Activated CD4-positive, alpha-beta T cell treated with anti-CD3 and anti-CD28 coated beads, Interleukin-2, amount 10 ng/mL, durations not matched to agents 7 days and 5 days (primary cell): ENCODE measurements at regions not wholly inside any gene's neighbourhood (a gene's known extent, or its start where the extent isn't known, plus 50 kb on each side); places are given as distances from the start of the nearest gene placed in this dataset.

Experiments used
- CTCF ChIA-PET: fragments of 350-600 bp; sonication (Branson Sonifier 250); formaldehyde crosslinking; loops from one replicate; lab custom pipeline; 2021; ENCODE audit warnings: antibody characterized with exemption; lab: Charles Lee
- POLR2A ChIA-PET: fragments of 350-600 bp; sonication (Branson Sonifier 250); formaldehyde crosslinking; loops from one replicate; lab custom pipeline; 2021; ENCODE audit warnings: antibody characterized with exemption; lab: Charles Lee
- DNase-seq: peaks from one replicate; pipeline ENCODE4 v3.0.0-alpha.2; 2020
- H3K27ac Mint-ChIP-seq: one replicate; pipeline ENCODE4 v1.8.0; 2021; ENCODE audit warnings: mild to moderate bottlenecking, moderate library complexity, mixed read lengths
- H3K27me3 Mint-ChIP-seq: one replicate; pipeline ENCODE4 v1.8.0; 2021; ENCODE audit warnings: mixed read lengths
- H3K36me3 Mint-ChIP-seq: one replicate; pipeline ENCODE4 v1.8.0; 2021; ENCODE audit warnings: low read depth, mixed read lengths
- H3K4me1 Mint-ChIP-seq: one replicate; pipeline ENCODE4 v1.8.0; 2021; ENCODE audit warnings: mixed read lengths
- H3K4me3 Mint-ChIP-seq: one replicate; pipeline ENCODE4 v1.8.0; 2021; ENCODE audit warnings: mild to moderate bottlenecking, moderate library complexity, mixed read lengths
- H3K9me3 Mint-ChIP-seq: one replicate; pipeline ENCODE4 v1.8.0; 2021; ENCODE audit warnings: mixed read lengths

DNA sequence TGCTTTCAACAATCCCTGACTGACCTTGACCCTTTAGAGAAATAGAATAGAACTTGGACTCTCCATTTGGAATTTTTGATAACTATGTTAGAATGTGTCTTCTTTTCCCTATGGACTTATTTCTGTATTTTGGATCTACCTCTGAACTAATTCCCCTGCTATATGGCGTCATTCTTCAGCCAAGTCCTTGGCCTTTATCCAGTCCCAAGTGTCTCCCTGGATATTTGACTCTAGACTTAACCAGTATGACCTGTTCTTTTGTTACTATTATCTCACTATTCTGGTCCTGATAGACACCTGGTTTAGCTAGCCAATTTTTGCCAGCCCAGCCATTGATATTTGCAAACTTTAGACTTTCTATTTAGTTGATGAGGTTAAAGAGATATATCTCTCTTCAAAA, 186.8 kb downstream of the KCNS3 start:
- Mint-ChIP-seq H3K36me3 (no peaks in the 10 kb centered on the region), H3K4me1 (no peaks in the 10 kb centered on the region), H3K9me3 (no peaks in the 10 kb centered on the region), H3K4me3 (no peak overlapping the region), H3K27me3 (peaks cover 8% of the 10 kb centered on the region), H3K27ac (no peak overlapping the region)
- ChIA-PET CTCF (interaction anchor here (0.6 kb wide), 2 partner anchors 216 to 340 kb away, joined by 3 read pairs; no protein-coding TSS in a partner anchor), POLR2A (no interaction called here)
- DNase-seq, result no peak

GRCh38 chr2:18063826-18064470, 185.5 kb downstream of the KCNS3 start:
- ChIA-PET POLR2A (no interaction called here), CTCF (no interaction called here)
- Mint-ChIP-seq H3K4me1 (no peaks in the 10 kb centered on the region), H3K27me3 (peaks cover 8% of the 10 kb centered on the region), H3K4me3 (no peak overlapping the region), H3K36me3 (no peaks in the 10 kb centered on the region), H3K9me3 (no peaks in the 10 kb centered on the region), H3K27ac (no peak overlapping the region)
- no peak for DNase-seq

- H3K4me1 Mint-ChIP-seq, result no peaks in the 10 kb centered on the region
- CTCF ChIA-PET, result no interaction called here
- no peaks in the 10 kb centered on the region for H3K9me3 Mint-ChIP-seq
- H3K27ac Mint-ChIP-seq, result no peak overlapping the region
- H3K27me3 Mint-ChIP-seq, result peaks cover 3% of the 10 kb centered on the region
- H3K4me3 Mint-ChIP-seq, result no peak overlapping the region
- no peak for DNase-seq
- H3K36me3 Mint-ChIP-seq, result no peaks in the 10 kb centered on the region
- POLR2A ChIA-PET, result no interaction called here
Observed at GRCh38 chr2:18062892-18063291, 184.4 kb downstream of the KCNS3 start.

GRCh38 chr2:18061717-18062116, 183.2 kb downstream of the KCNS3 start:
- ChIA-PET POLR2A (no interaction called here), CTCF (interaction anchor here (1.2 kb wide), 1 partner anchor 20 kb away, joined by 4 read pairs; no protein-coding TSS in a partner anchor)
- no peak overlapping the region for H3K4me3 Mint-ChIP-seq
- no peaks in the 10 kb centered on the region for H3K36me3 Mint-ChIP-seq
- no peaks in the 10 kb centered on the region for H3K4me1 Mint-ChIP-seq
- no peaks in the 10 kb centered on the region for H3K27me3 Mint-ChIP-seq
- no peaks in the 10 kb centered on the region for H3K9me3 Mint-ChIP-seq
- no peak overlapping the region for H3K27ac Mint-ChIP-seq
- no peak for DNase-seq

GRCh38 chr2:18057657-18058056, 179.2 kb downstream of the KCNS3 start:
- Mint-ChIP-seq H3K27ac (no peak overlapping the region), H3K9me3 (no peaks in the 10 kb centered on the region), H3K36me3 (no peaks in the 10 kb centered on the region), H3K27me3 (no peaks in the 10 kb centered on the region), H3K4me1 (no peaks in the 10 kb centered on the region), H3K4me3 (no peak overlapping the region)
- ChIA-PET CTCF (interaction anchor here (0.7 kb wide), 1 partner anchor 944 kb away, joined by 3 read pairs; no protein-coding TSS in a partner anchor), POLR2A (no interaction called here)
- DNase-seq, result no peak

DNA sequence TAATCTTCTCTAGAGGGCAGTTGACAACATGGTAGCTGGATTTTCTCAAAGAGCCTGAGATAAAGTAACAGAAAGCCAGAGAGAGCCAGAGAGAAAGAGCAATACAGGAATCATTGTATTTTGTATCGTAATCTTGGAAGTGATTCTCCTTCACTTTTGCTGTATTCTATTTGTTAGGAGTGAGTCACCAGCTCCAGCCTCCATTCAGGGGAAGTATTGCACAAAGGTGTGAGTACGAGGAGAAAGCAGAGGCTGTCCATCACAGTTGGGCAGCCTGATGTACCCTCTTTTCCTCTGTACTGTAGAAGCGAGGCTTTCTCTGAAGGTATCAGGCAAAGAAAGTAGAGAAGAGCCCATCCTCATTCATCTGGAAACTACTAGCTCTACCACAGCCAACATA, 176.8 kb downstream of the KCNS3 start:
- H3K4me1 Mint-ChIP-seq, result no peaks in the 10 kb centered on the region
- no peaks in the 10 kb centered on the region for H3K9me3 Mint-ChIP-seq
- CTCF ChIA-PET, result no interaction called here
- no peak for DNase-seq
- no peak overlapping the region for H3K27ac Mint-ChIP-seq
- H3K36me3 Mint-ChIP-seq, result no peaks in the 10 kb centered on the region
- POLR2A ChIA-PET, result no interaction called here
- H3K4me3 Mint-ChIP-seq, result no peak overlapping the region
- no peaks in the 10 kb centered on the region for H3K27me3 Mint-ChIP-seq

- Mint-ChIP-seq H3K27me3 (no peaks in the 10 kb centered on the region), H3K4me3 (no peak overlapping the region), H3K9me3 (no peaks in the 10 kb centered on the region), H3K36me3 (no peaks in the 10 kb centered on the region), H3K4me1 (no peaks in the 10 kb centered on the region), H3K27ac (no peak overlapping the region)
- CTCF ChIA-PET, result no interaction called here
- POLR2A ChIA-PET, result no interaction called here
- DNase-seq, result no peak
Observed at GRCh38 chr2:18050001-18050400, 171.5 kb downstream of the KCNS3 start.

DNA sequence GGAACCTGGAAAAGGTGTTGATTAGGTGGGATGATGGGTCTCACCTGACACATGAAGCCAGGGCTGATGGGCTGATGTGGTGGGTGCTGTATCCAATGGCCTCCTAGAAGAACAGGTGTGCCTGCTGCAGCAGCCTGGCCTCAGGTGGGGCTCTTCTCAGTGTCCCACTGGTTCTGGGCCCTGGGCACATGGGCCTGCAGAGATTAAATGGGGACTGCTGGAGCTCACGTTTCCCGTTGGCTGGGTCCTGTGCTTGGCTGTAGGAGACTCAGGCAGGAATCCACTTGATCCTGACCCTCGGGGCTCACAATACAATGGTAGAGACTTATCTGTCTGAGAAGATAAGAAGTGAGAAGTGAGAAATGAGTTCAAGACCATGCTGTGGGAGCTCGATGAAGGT, 170.9 kb downstream of the KCNS3 start:
- Mint-ChIP-seq H3K36me3 (no peaks in the 10 kb centered on the region), H3K9me3 (no peaks in the 10 kb centered on the region), H3K27ac (no peak overlapping the region), H3K4me3 (no peak overlapping the region), H3K4me1 (no peaks in the 10 kb centered on the region), H3K27me3 (no peaks in the 10 kb centered on the region)
- POLR2A ChIA-PET, result no interaction called here
- no peak for DNase-seq
- CTCF ChIA-PET, result no interaction called here

- Mint-ChIP-seq H3K27me3 (no peaks in the 10 kb centered on the region), H3K9me3 (no peaks in the 10 kb centered on the region), H3K36me3 (no peaks in the 10 kb centered on the region), H3K4me3 (no peak overlapping the region), H3K27ac (no peak overlapping the region), H3K4me1 (no peaks in the 10 kb centered on the region)
- ChIA-PET POLR2A (no interaction called here), CTCF (no interaction called here)
- DNase-seq, result no peak
Observed at GRCh38 chr2:18047896-18048657, 169.6 kb downstream of the KCNS3 start.

- H3K27ac Mint-ChIP-seq, result no peak overlapping the region
- no peak overlapping the region for H3K4me3 Mint-ChIP-seq
- H3K9me3 Mint-ChIP-seq, result no peaks in the 10 kb centered on the region
- POLR2A ChIA-PET, result no interaction called here
- no peak for DNase-seq
- no peaks in the 10 kb centered on the region for H3K27me3 Mint-ChIP-seq
- no peaks in the 10 kb centered on the region for H3K4me1 Mint-ChIP-seq
- no peaks in the 10 kb centered on the region for H3K36me3 Mint-ChIP-seq
- CTCF ChIA-PET, result no interaction called here
Observed at GRCh38 chr2:18047213-18047611, 168.7 kb downstream of the KCNS3 start.

DNA sequence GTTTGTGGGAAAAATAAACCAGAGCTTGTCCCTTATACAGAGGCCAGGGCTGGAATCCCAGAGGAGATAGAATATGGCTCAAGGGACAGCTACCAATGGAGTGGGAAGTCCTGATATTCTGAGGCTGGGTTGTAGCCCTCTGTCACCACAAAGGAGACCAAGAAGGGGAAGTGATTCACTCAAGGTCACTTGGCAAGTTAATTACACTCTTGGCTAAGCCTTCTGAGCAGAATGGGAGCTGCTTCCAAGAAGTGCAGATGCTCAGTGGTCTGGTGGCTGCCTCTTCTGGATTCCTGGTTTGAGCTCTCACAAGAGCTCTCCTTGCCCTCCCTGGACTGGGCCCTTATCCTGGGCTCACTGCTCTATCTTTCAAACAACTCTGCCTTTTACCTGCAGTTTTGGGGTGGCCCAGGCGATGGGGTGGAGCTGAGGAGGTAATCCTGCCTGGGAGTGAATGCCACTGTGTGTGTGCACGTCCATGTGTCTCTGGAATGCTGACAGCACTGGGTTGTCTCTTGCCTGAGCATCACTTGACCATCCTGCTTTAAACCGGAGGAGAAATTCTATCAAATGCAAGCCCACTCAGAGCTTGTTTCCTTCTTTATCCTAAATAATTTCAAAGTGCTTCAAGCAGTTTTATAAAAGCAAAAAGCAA, 168.2 kb downstream of the KCNS3 start:
- H3K9me3 Mint-ChIP-seq, result no peaks in the 10 kb centered on the region
- no peaks in the 10 kb centered on the region for H3K27me3 Mint-ChIP-seq
- no peak overlapping the region for H3K27ac Mint-ChIP-seq
- H3K36me3 Mint-ChIP-seq, result no peaks in the 10 kb centered on the region
- no peaks in the 10 kb centered on the region for H3K4me1 Mint-ChIP-seq
- ChIA-PET CTCF (no interaction called here), POLR2A (no interaction called here)
- DNase-seq, result no peak
- H3K4me3 Mint-ChIP-seq, result no peak overlapping the region

DNA sequence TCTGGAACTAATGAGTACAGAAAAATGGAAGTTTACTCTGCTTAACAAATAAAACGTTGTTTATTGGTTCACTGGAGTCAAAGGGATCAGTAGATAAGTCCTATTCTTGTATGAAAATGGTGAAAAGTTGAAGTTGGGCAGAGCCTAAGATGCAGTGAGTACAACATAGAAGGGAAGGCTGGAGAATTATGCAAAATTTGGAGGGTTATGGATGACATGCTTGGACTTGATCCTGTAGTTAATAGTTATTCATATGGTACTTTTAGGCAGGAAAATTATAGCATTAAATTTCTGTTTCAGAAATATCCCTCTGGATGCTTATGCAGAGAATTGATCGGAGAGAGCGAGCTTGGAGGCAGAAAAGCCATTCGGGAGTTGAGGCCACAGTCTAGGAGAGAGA, 167.6 kb downstream of the KCNS3 start:
- Mint-ChIP-seq H3K4me1 (no peaks in the 10 kb centered on the region), H3K36me3 (no peaks in the 10 kb centered on the region), H3K4me3 (no peak overlapping the region), H3K27ac (no peak overlapping the region), H3K27me3 (no peaks in the 10 kb centered on the region), H3K9me3 (no peaks in the 10 kb centered on the region)
- CTCF ChIA-PET, result no interaction called here
- POLR2A ChIA-PET, result no interaction called here
- no peak for DNase-seq

GRCh38 chr2:18045230-18045629, 166.8 kb downstream of the KCNS3 start:
- Mint-ChIP-seq H3K9me3 (no peaks in the 10 kb centered on the region), H3K4me3 (no peak overlapping the region), H3K27ac (no peak overlapping the region), H3K36me3 (no peaks in the 10 kb centered on the region), H3K4me1 (no peaks in the 10 kb centered on the region), H3K27me3 (no peaks in the 10 kb centered on the region)
- DNase-seq, result no peak
- CTCF ChIA-PET, result no interaction called here
- POLR2A ChIA-PET, result no interaction called here
